ENCODE measurements at regions not wholly inside any gene's neighbourhood (a gene's known extent, or its start where the extent isn't known, plus 50 kb on each side); places are given as distances from the start of the nearest gene placed in this dataset.

GRCh38 chr7:17584822-17585221 is 286.4 kb downstream of the AHR start:
- TF ChIP-seq EZH2 (IDR thresholded peaks at IDR 0.05; ENCODE audit: low read depth) = no peak
- no peak for TF ChIP-seq CTCF (conservative IDR thresholded peaks at IDR 0.05)

Measured in PC-9 (cell line).